ENCODE measurements at regions not wholly inside any gene's neighbourhood (a gene's known extent, or its start where the extent isn't known, plus 50 kb on each side); places are given as distances from the start of the nearest gene placed in this dataset.
"Not testable (repeated sequence)": the region's sequence is repeated elsewhere in the genome, so short reads cannot be mapped to it uniquely, and the experiment has no call there.

DNA sequence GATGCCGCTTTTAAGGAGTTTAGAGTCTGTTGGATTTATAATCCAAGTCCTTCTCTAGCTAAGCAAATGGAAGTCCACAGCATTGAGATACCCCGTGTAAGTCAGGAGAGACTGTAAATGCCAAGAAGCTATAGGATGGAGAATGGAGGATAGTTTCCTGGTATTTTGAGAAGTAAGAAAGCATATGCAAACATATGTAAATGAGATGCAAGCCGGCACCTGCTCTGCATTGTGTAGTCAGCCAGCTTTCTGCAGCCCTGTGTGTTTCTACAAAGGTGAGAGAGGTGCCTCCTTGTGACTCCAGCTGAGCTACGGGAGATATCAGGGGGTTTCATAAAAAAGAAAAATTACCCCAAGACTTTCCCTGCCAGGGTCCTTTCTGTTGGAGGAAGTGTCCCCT is 176.3 kb downstream of the RPS24 start:
- peaks cover 11% of the 10 kb centered on the region for H3K4me1 Mint-ChIP-seq
- no peaks in the 10 kb centered on the region for H3K27me3 Mint-ChIP-seq
- no peaks in the 10 kb centered on the region for H3K9me3 Mint-ChIP-seq
- no peaks in the 10 kb centered on the region for H3K36me3 Mint-ChIP-seq
- H3K4me3 Mint-ChIP-seq: no peak overlapping the region
- H3K27ac Mint-ChIP-seq: no peak overlapping the region

DNA sequence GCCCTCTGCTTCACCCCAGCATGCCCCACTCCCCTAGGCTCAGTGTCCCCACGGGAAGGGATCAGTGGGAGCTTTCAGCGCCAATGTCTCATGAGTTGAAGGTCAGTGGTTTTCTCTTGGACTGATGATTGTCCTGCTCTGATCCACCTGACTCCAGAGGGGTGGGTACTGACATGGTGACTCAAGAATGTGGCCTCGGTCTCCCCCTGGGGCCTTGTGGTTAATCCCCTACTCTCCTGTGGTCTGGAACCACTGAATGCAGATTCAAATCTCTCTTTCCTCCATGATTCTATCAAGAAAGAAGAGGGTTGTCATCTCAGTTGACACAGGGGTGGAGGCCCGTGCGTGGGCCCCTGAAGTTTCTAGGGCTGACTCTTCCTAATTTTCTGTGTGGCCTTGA is 176.9 kb downstream of the RPS24 start:
- Mint-ChIP-seq H3K4me1 (peaks cover 5% of the 10 kb centered on the region), H3K4me3 (no peak overlapping the region), H3K9me3 (no peaks in the 10 kb centered on the region), H3K27ac (no peak overlapping the region), H3K36me3 (no peaks in the 10 kb centered on the region), H3K27me3 (no peaks in the 10 kb centered on the region)

GRCh38 chr10:78210976-78211375 is 177.3 kb downstream of the RPS24 start:
- Mint-ChIP-seq H3K9me3 (no peaks in the 10 kb centered on the region), H3K36me3 (no peaks in the 10 kb centered on the region), H3K27ac (no peak overlapping the region), H3K4me1 (peaks cover 1% of the 10 kb centered on the region), H3K4me3 (no peak overlapping the region), H3K27me3 (no peaks in the 10 kb centered on the region)

- H3K9me3 Mint-ChIP-seq: no peaks in the 10 kb centered on the region
- H3K4me3 Mint-ChIP-seq: no peak overlapping the region
- no peaks in the 10 kb centered on the region for H3K36me3 Mint-ChIP-seq
- H3K4me1 Mint-ChIP-seq: no peaks in the 10 kb centered on the region
- no peak overlapping the region for H3K27ac Mint-ChIP-seq
- peaks cover 1% of the 10 kb centered on the region for H3K27me3 Mint-ChIP-seq
Observed at GRCh38 chr10:78211561-78212051, 177.9 kb downstream of the RPS24 start.

- H3K27ac Mint-ChIP-seq: no peak overlapping the region
- no peaks in the 10 kb centered on the region for H3K36me3 Mint-ChIP-seq
- H3K4me3 Mint-ChIP-seq: no peak overlapping the region
- H3K4me1 Mint-ChIP-seq: no peaks in the 10 kb centered on the region
- H3K27me3 Mint-ChIP-seq: peaks cover 5% of the 10 kb centered on the region
- no peaks in the 10 kb centered on the region for H3K9me3 Mint-ChIP-seq
Observed at GRCh38 chr10:78212060-78212785, 178.6 kb downstream of the RPS24 start.

- Mint-ChIP-seq H3K36me3 (no peaks in the 10 kb centered on the region), H3K4me1 (no peaks in the 10 kb centered on the region), H3K27ac (no peak overlapping the region), H3K4me3 (no peak overlapping the region), H3K27me3 (peaks cover 5% of the 10 kb centered on the region), H3K9me3 (no peaks in the 10 kb centered on the region)
Observed at GRCh38 chr10:78212786-78213175, 179.1 kb downstream of the RPS24 start.

DNA sequence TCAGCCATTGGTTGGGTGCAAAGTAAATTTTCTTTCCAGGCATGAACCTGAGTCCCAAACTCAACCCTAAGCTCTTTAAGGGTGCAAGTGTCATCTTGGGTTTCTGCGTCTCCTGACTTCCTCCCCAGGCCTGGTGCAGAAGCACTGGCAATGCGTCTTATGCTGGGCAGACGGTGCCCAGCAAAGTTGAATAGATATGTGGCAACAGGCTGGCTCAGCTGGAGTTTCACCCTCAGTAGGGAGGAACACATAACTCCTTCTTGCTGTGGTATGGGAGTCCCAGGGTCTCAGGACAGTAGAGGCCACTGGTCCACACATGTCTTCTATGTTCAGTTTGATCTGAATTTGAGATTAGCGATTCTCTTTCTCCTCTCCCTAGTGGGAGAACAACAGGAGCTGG is 181.3 kb downstream of the RPS24 start:
- Mint-ChIP-seq H3K27me3 (peaks cover 7% of the 10 kb centered on the region), H3K4me3 (no peak overlapping the region), H3K4me1 (no peaks in the 10 kb centered on the region), H3K27ac (peak overlapping the region; percentile 14), H3K9me3 (no peaks in the 10 kb centered on the region), H3K36me3 (no peaks in the 10 kb centered on the region)

DNA sequence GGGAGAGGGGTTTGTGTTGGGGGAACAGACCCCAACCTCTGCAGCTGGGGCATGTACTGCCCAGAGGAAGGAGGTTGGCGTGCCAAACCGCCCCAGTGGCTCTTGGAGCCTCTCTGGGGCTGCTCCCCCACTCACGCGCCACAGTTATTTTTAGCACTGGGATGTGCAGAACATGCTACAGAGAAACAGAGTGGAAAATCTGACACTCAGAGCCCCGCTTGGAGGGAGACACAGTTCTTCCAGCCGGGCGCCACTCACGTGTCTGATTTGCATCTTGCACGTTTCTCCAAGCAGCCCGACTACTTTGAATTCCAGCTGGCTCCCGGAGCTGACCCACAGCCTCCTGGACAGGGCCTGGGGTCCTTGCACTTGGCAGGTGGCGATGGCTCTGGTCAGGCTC is 182.0 kb downstream of the RPS24 start:
- Mint-ChIP-seq H3K9me3 (no peaks in the 10 kb centered on the region), H3K4me1 (no peaks in the 10 kb centered on the region), H3K27ac (no peak overlapping the region), H3K27me3 (peaks cover 7% of the 10 kb centered on the region), H3K36me3 (no peaks in the 10 kb centered on the region), H3K4me3 (no peak overlapping the region)

DNA sequence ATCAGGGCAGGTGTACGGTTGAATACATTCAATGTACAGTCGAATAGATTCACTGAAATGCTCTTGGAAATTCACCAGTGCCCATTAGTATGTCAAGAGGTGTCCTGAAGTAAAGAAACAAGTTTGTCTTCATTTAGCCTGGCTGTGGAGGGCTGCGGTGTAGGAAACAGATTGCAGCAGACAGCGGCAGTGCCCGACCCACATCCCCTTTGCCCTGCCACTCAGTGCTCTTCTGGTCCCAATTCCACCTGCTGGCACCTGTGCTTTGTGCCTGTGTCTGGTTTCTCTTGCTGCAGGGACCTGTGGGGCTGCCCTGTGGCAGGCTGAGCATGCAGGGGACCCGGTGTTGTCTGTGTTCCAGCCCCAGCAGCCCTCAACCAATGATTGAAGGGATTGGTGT is 183.7 kb downstream of the RPS24 start:
- Mint-ChIP-seq H3K9me3 (no peaks in the 10 kb centered on the region), H3K36me3 (no peaks in the 10 kb centered on the region), H3K27me3 (peaks cover 10% of the 10 kb centered on the region)

DNA sequence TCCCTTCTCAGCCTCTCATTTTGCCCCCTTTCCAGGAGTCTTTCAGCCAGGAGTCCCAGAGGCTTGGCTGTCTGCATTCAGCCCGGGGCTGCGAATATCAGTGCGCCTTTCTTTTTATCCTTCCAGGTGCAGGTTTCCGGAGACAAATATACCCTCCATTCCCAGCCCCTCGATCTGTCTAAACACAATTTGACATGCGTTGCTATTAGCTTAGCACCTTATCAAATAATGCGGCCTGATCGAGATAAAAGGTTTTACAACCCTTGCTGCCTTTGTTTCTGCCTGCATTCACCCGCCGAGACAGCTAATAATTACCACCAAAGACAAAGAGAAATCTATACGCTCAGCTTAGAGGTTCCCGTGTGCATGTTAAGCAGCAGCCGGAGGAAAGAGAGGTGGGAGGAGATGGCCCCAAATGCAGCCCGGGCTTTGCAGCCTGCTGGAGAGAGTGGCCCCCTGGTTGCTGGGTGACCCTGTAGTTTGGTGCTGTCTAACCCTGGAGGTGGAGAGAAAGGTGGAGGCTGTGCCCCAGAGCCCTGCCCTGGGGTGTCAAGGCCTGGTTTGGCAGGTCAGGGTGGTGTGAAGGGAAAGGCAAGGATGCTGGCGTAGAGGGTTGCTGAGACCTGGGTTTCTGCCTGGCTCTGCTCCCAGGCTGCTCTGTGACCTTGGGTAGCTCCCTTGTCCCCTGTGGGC is 185.3 kb downstream of the RPS24 start:
- no peak overlapping the region for H3K27ac Mint-ChIP-seq
- no peaks in the 10 kb centered on the region for H3K9me3 Mint-ChIP-seq
- H3K36me3 Mint-ChIP-seq: no peaks in the 10 kb centered on the region
- peaks cover 10% of the 10 kb centered on the region for H3K27me3 Mint-ChIP-seq
- H3K4me3 Mint-ChIP-seq: no peak overlapping the region
- no peaks in the 10 kb centered on the region for H3K4me1 Mint-ChIP-seq

More for the DNA sequence above, 183.7 kb downstream of the RPS24 start:
- H3K4me3 Mint-ChIP-seq: no peak overlapping the region
- H3K4me1 Mint-ChIP-seq: no peaks in the 10 kb centered on the region
- H3K27ac Mint-ChIP-seq: no peak overlapping the region

DNA sequence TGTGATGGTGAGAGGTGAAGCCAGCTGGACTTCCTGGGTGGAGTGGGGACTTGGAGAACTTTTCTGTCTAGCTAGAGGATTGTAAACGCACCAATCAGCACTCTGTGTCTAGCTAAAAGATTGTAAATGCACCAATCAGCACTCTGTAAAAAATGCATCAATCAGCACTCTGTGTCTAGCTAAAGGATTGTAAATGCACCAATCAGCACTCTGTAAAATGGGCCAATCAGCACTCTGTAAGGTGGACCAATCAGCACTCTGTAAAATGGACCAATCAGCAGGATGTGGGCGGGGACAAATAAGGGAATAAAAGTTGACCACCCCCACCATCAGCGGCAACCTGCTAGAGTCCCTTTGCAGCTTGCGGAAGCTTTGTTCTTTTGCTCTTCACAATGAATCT is 185.9 kb downstream of the RPS24 start:
- H3K36me3 Mint-ChIP-seq, H3K4me3 Mint-ChIP-seq, H3K4me1 Mint-ChIP-seq, H3K27me3 Mint-ChIP-seq, H3K27ac Mint-ChIP-seq, H3K9me3 Mint-ChIP-seq: not testable (repeated sequence)

GRCh38 chr10:78220781-78221180 is 187.1 kb downstream of the RPS24 start:
- H3K27me3 Mint-ChIP-seq: peaks cover 10% of the 10 kb centered on the region
- H3K4me1 Mint-ChIP-seq: no peaks in the 10 kb centered on the region
- H3K4me3 Mint-ChIP-seq: no peak overlapping the region
- no peaks in the 10 kb centered on the region for H3K9me3 Mint-ChIP-seq
- no peaks in the 10 kb centered on the region for H3K36me3 Mint-ChIP-seq
- H3K27ac Mint-ChIP-seq: no peak overlapping the region

DNA sequence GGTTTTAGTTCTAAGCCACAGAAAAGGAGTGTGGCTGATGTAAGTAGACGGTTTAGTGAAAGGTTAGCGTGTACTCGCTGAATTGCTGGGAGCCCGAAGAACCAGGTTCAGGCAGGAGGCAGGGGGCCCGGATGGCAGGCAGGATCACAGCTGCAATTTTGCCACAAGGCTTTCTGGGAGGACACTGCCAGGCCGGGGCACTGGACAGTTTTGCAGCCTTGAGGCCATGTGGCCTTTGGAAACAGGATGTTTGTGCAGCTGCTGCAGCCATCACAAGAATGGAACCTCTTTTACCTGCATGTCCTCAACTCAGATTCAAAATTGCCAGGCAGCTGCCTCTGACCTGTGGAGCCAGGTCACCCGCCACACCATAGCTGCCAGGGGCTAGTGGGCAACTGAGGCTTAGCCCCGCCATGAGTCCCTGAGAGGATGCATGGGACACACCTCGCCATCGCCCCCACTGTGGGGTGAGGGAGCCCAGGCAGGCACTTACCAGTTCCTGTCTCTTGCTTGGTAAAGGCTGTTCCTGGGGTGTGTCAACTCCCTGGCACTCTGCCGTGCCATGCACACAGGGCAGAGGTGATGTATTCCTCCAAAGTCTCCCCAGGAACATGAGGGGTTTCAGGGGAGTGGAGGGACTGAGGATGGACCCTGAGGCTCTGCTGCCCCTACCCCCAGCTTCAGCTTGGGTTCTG is 188.6 kb downstream of the RPS24 start:
- Mint-ChIP-seq H3K4me1 (no peaks in the 10 kb centered on the region), H3K9me3 (no peaks in the 10 kb centered on the region), H3K27ac (no peak overlapping the region), H3K27me3 (peaks cover 5% of the 10 kb centered on the region), H3K36me3 (no peaks in the 10 kb centered on the region), H3K4me3 (no peak overlapping the region)

DNA sequence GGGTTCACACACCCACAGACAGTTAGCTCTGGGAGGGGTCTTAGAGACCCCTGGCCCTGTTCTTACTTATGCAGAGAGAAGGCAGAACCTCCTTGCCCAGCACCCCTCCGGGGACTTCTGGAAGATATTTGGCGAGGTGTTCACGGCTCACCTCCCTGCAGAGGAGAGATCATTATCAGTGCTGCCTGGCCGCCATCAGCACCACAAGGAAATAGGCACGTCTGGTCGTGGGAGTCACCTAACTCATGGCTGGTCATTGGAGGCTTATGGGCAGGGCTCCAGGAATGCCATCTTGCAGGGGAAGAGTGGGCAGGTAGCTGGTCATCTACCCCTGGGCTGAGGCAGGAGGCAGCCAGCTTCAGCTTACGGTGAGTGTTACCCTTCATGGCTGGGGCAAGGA is 189.4 kb downstream of the RPS24 start:
- Mint-ChIP-seq H3K9me3 (no peaks in the 10 kb centered on the region), H3K4me3 (no peak overlapping the region), H3K27me3 (peaks cover 5% of the 10 kb centered on the region), H3K36me3 (no peaks in the 10 kb centered on the region), H3K4me1 (no peaks in the 10 kb centered on the region), H3K27ac (no peak overlapping the region)

GRCh38 chr10:78224602-78225001 is 190.9 kb downstream of the RPS24 start:
- H3K36me3 Mint-ChIP-seq: no peaks in the 10 kb centered on the region
- H3K4me1 Mint-ChIP-seq: no peaks in the 10 kb centered on the region
- peaks cover 3% of the 10 kb centered on the region for H3K27me3 Mint-ChIP-seq
- no peaks in the 10 kb centered on the region for H3K9me3 Mint-ChIP-seq
- no peak overlapping the region for H3K4me3 Mint-ChIP-seq
- no peak overlapping the region for H3K27ac Mint-ChIP-seq

- H3K27me3 Mint-ChIP-seq: peaks cover 3% of the 10 kb centered on the region
- H3K9me3 Mint-ChIP-seq: no peaks in the 10 kb centered on the region
- no peak overlapping the region for H3K4me3 Mint-ChIP-seq
- H3K27ac Mint-ChIP-seq: no peak overlapping the region
- no peaks in the 10 kb centered on the region for H3K36me3 Mint-ChIP-seq
- H3K4me1 Mint-ChIP-seq: no peaks in the 10 kb centered on the region
Observed at GRCh38 chr10:78225594-78225993, 191.9 kb downstream of the RPS24 start.

All from activated naive CD4-positive, alpha-beta T cell treated with anti-CD3 and anti-CD28 coated beads, Interleukin-2, amount 50 U/mL, for 24 hours (primary cell).